ENCODE measurements at regions not wholly inside any gene's neighbourhood (a gene's known extent, or its start where the extent isn't known, plus 50 kb on each side); places are given as distances from the start of the nearest gene placed in this dataset.

- H3K27ac Mint-ChIP-seq: no peak overlapping the region
- no peaks in the 10 kb centered on the region for H3K27me3 Mint-ChIP-seq
- DNase-seq (ENCODE audit: low spot score): no peak
- no peak overlapping the region for H3K4me3 Mint-ChIP-seq
- H3K9me3 Mint-ChIP-seq: peaks cover 18% of the 10 kb centered on the region
- H3K36me3 Mint-ChIP-seq: no peaks in the 10 kb centered on the region
- no peak for ATAC-seq
- no peaks in the 10 kb centered on the region for H3K4me1 Mint-ChIP-seq (ENCODE audit: low read depth in 2 of 2)
Measured at GRCh38 chr4:136489101-136489500, 1043.2 kb downstream of the PCDH18 start.

- no peak for DNase-seq (ENCODE audit: low spot score)
- H3K4me1 Mint-ChIP-seq (ENCODE audit: low read depth in 2 of 2): no peaks in the 10 kb centered on the region
- H3K27ac Mint-ChIP-seq: no peak overlapping the region
- no peak for ATAC-seq
- no peaks in the 10 kb centered on the region for H3K36me3 Mint-ChIP-seq
- H3K27me3 Mint-ChIP-seq: no peaks in the 10 kb centered on the region
- H3K9me3 Mint-ChIP-seq: peaks cover 16% of the 10 kb centered on the region
- no peak overlapping the region for H3K4me3 Mint-ChIP-seq
Measured at GRCh38 chr4:136484996-136485395, 1047.3 kb downstream of the PCDH18 start.

- H3K4me1 Mint-ChIP-seq (ENCODE audit: low read depth in 2 of 2): no peaks in the 10 kb centered on the region
- H3K4me3 Mint-ChIP-seq: no peak overlapping the region
- ATAC-seq: no peak
- H3K9me3 Mint-ChIP-seq: no peaks in the 10 kb centered on the region
- H3K27me3 Mint-ChIP-seq: no peaks in the 10 kb centered on the region
- no peak overlapping the region for H3K27ac Mint-ChIP-seq
- no peaks in the 10 kb centered on the region for H3K36me3 Mint-ChIP-seq
- no peak for DNase-seq (ENCODE audit: low spot score)
Measured at GRCh38 chr4:136476753-136477152, 1055.5 kb downstream of the PCDH18 start.

GRCh38 chr4:136471051-136471450 lies 1061.2 kb downstream of the PCDH18 start:
- no peak for ATAC-seq
- no peak for DNase-seq (ENCODE audit: low spot score)
- no peaks in the 10 kb centered on the region for H3K4me1 Mint-ChIP-seq (ENCODE audit: low read depth in 2 of 2)
- no peaks in the 10 kb centered on the region for H3K27me3 Mint-ChIP-seq
- H3K27ac Mint-ChIP-seq: no peak overlapping the region
- no peaks in the 10 kb centered on the region for H3K36me3 Mint-ChIP-seq
- peaks cover 8% of the 10 kb centered on the region for H3K9me3 Mint-ChIP-seq
- no peak overlapping the region for H3K4me3 Mint-ChIP-seq

- peaks cover 13% of the 10 kb centered on the region for H3K9me3 Mint-ChIP-seq
- H3K4me1 Mint-ChIP-seq (ENCODE audit: low read depth in 2 of 2): no peaks in the 10 kb centered on the region
- no peaks in the 10 kb centered on the region for H3K27me3 Mint-ChIP-seq
- H3K36me3 Mint-ChIP-seq: no peaks in the 10 kb centered on the region
- DNase-seq (ENCODE audit: low spot score): no peak
- no peak for ATAC-seq
- no peak overlapping the region for H3K27ac Mint-ChIP-seq
- no peak overlapping the region for H3K4me3 Mint-ChIP-seq
Measured at GRCh38 chr4:136465691-136466090, 1066.6 kb downstream of the PCDH18 start.

- Mint-ChIP-seq H3K27me3 (no peaks in the 10 kb centered on the region), H3K9me3 (peaks cover 10% of the 10 kb centered on the region), H3K36me3 (no peaks in the 10 kb centered on the region), H3K4me1 (ENCODE audit: low read depth in 2 of 2) (no peaks in the 10 kb centered on the region), H3K27ac (no peak overlapping the region), H3K4me3 (no peak overlapping the region)
- ATAC-seq (no peak), DNase-seq (ENCODE audit: low spot score) (no peak)
Measured at GRCh38 chr4:136463941-136464340, 1068.4 kb downstream of the PCDH18 start.

GRCh38 chr4:136461533-136461932 lies 1070.8 kb downstream of the PCDH18 start:
- no peaks in the 10 kb centered on the region for H3K4me1 Mint-ChIP-seq (ENCODE audit: low read depth in 2 of 2)
- H3K27ac Mint-ChIP-seq: no peak overlapping the region
- no peak for DNase-seq (ENCODE audit: low spot score)
- peaks cover 10% of the 10 kb centered on the region for H3K9me3 Mint-ChIP-seq
- ATAC-seq: no peak
- no peaks in the 10 kb centered on the region for H3K36me3 Mint-ChIP-seq
- no peaks in the 10 kb centered on the region for H3K27me3 Mint-ChIP-seq
- no peak overlapping the region for H3K4me3 Mint-ChIP-seq

GRCh38 chr4:136458326-136458725 lies 1074.0 kb downstream of the PCDH18 start:
- Mint-ChIP-seq H3K27me3 (no peaks in the 10 kb centered on the region), H3K27ac (no peak overlapping the region), H3K9me3 (peaks cover 4% of the 10 kb centered on the region), H3K4me3 (no peak overlapping the region), H3K36me3 (no peaks in the 10 kb centered on the region), H3K4me1 (ENCODE audit: low read depth in 2 of 2) (no peaks in the 10 kb centered on the region)
- no peak for DNase-seq (ENCODE audit: low spot score)
- ATAC-seq: no peak

GRCh38 chr4:136457577-136457976 lies 1074.7 kb downstream of the PCDH18 start:
- H3K9me3 Mint-ChIP-seq: peaks cover 4% of the 10 kb centered on the region
- H3K36me3 Mint-ChIP-seq: no peaks in the 10 kb centered on the region
- H3K4me3 Mint-ChIP-seq: no peak overlapping the region

GRCh38 chr4:136457004-136457403 lies 1075.3 kb downstream of the PCDH18 start:
- DNase-seq (ENCODE audit: low spot score): no peak
- H3K36me3 Mint-ChIP-seq: no peaks in the 10 kb centered on the region
- no peak overlapping the region for H3K4me3 Mint-ChIP-seq
- no peak overlapping the region for H3K27ac Mint-ChIP-seq
- H3K4me1 Mint-ChIP-seq (ENCODE audit: low read depth in 2 of 2): no peaks in the 10 kb centered on the region
- no peaks in the 10 kb centered on the region for H3K27me3 Mint-ChIP-seq
- H3K9me3 Mint-ChIP-seq: peaks cover 2% of the 10 kb centered on the region
- no peak for ATAC-seq

More at GRCh38 chr4:136457577-136457976, 1074.7 kb downstream of the PCDH18 start:
- ATAC-seq (no peak), DNase-seq (ENCODE audit: low spot score) (no peak)
- no peaks in the 10 kb centered on the region for H3K4me1 Mint-ChIP-seq (ENCODE audit: low read depth in 2 of 2)
- no peaks in the 10 kb centered on the region for H3K27me3 Mint-ChIP-seq
- H3K27ac Mint-ChIP-seq: no peak overlapping the region

GRCh38 chr4:136443006-136443405 lies 1089.3 kb downstream of the PCDH18 start:
- H3K27me3 Mint-ChIP-seq: no peaks in the 10 kb centered on the region
- no peaks in the 10 kb centered on the region for H3K36me3 Mint-ChIP-seq
- H3K27ac Mint-ChIP-seq: no peak overlapping the region
- no peaks in the 10 kb centered on the region for H3K4me1 Mint-ChIP-seq (ENCODE audit: low read depth in 2 of 2)
- H3K4me3 Mint-ChIP-seq: no peak overlapping the region
- no peak for ATAC-seq
- no peaks in the 10 kb centered on the region for H3K9me3 Mint-ChIP-seq
- no peak for DNase-seq (ENCODE audit: low spot score)

GRCh38 chr4:136442447-136442846 lies 1089.8 kb downstream of the PCDH18 start:
- Mint-ChIP-seq H3K27ac (no peak overlapping the region), H3K9me3 (no peaks in the 10 kb centered on the region), H3K27me3 (no peaks in the 10 kb centered on the region), H3K4me1 (ENCODE audit: low read depth in 2 of 2) (no peaks in the 10 kb centered on the region), H3K36me3 (no peaks in the 10 kb centered on the region), H3K4me3 (no peak overlapping the region)
- ATAC-seq: no peak
- no peak for DNase-seq (ENCODE audit: low spot score)

- Mint-ChIP-seq H3K27me3 (no peaks in the 10 kb centered on the region), H3K4me3 (no peak overlapping the region), H3K36me3 (no peaks in the 10 kb centered on the region), H3K27ac (no peak overlapping the region), H3K4me1 (ENCODE audit: low read depth in 2 of 2) (no peaks in the 10 kb centered on the region), H3K9me3 (no peaks in the 10 kb centered on the region)
- ATAC-seq (peak in 1 of 2 donors; percentile 32), DNase-seq (ENCODE audit: low spot score) (no peak)
Measured at GRCh38 chr4:136441629-136442282, 1090.5 kb downstream of the PCDH18 start.

- no peak for DNase-seq (ENCODE audit: low spot score)
- Mint-ChIP-seq H3K9me3 (no peaks in the 10 kb centered on the region), H3K36me3 (no peaks in the 10 kb centered on the region), H3K27me3 (no peaks in the 10 kb centered on the region), H3K4me1 (ENCODE audit: low read depth in 2 of 2) (no peaks in the 10 kb centered on the region), H3K4me3 (no peak overlapping the region), H3K27ac (no peak overlapping the region)
- no peak for ATAC-seq
Measured at GRCh38 chr4:136438645-136439044, 1093.6 kb downstream of the PCDH18 start.

- Mint-ChIP-seq H3K9me3 (peaks cover 9% of the 10 kb centered on the region), H3K36me3 (no peaks in the 10 kb centered on the region), H3K4me3 (no peak overlapping the region), H3K4me1 (ENCODE audit: low read depth in 2 of 2) (no peaks in the 10 kb centered on the region), H3K27ac (no peak overlapping the region), H3K27me3 (no peaks in the 10 kb centered on the region)
- ATAC-seq (no peak), DNase-seq (ENCODE audit: low spot score) (no peak)
Measured at GRCh38 chr4:136424052-136424451, 1108.2 kb downstream of the PCDH18 start.

Data from natural killer cell treated with Interleukin-12 subunit alpha and Interleukin-12 subunit beta and Interleukin-15 and Interleukin-18, amount 100 ng/mL, for 72 hours (primary cell).